ENCODE measurements at regions not wholly inside any gene's neighbourhood (a gene's known extent, or its start where the extent isn't known, plus 50 kb on each side); places are given as distances from the start of the nearest gene placed in this dataset.
"Not testable (repeated sequence)": the region's sequence is repeated elsewhere in the genome, so short reads cannot be mapped to it uniquely, and the experiment has no call there.

DNA sequence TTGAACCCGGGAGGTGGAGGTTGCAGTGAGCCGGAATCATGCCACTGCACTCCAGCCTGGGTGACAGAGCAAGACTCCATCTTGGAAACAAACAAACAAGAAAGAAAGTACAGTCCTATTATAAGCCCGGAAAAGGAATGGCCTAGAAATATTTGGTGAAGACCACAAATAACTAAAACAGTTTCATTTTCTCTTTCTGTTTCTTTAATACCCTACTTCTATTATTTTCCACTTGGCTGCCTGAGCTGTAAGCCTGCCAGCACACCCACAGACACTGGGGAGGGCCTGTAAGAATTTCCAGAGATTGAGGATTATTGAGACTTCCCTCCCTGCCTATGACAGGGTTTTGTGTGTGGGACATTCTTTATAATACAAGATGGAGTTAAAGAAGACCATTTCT, 188.0 kb upstream of the DCC start:
- Histone ChIP-seq H3K36me3 (no peaks in the 10 kb centered on the region), H3K4me3 (no peak overlapping the region), H3K9me3 (peaks cover 0 to 3% (median 0%) of the 10 kb centered on the region in 4 donors), H3K27ac (no peak overlapping the region), H3K4me1 (no peaks in the 10 kb centered on the region), H3K27me3 (no peaks in the 10 kb centered on the region)
- DNase-seq (ENCODE audit: low spot score in 2 of 2): no peak
- 72 to 74% methylated on average over 3 of the region's 3 CpGs for WGBS, 2 donors
- TF ChIP-seq CTCF (IDR thresholded peaks at IDR 0.05) (no peak), EP300 (IDR thresholded peaks at IDR 0.05) (no peak), POLR2A (IDR thresholded peaks at IDR 0.05) (no peak)

GRCh38 chr18:52156166-52156565, 183.8 kb upstream of the DCC start:
- H3K36me3 ChIP-seq: no peaks in the 10 kb centered on the region
- DNase-seq (ENCODE audit: low spot score in 2 of 2): no peak
- no peaks in the 10 kb centered on the region for H3K27me3 ChIP-seq
- H3K4me1 ChIP-seq: no peaks in the 10 kb centered on the region
- H3K4me3 ChIP-seq: no peak overlapping the region
- no peak overlapping the region for H3K27ac ChIP-seq
- no peak for TF ChIP-seq EP300 (IDR thresholded peaks at IDR 0.05)
- TF ChIP-seq POLR2A (IDR thresholded peaks at IDR 0.05): no peak
- no peak for TF ChIP-seq CTCF (IDR thresholded peaks at IDR 0.05)
- no peaks in the 10 kb centered on the region for H3K9me3 ChIP-seq

DNA sequence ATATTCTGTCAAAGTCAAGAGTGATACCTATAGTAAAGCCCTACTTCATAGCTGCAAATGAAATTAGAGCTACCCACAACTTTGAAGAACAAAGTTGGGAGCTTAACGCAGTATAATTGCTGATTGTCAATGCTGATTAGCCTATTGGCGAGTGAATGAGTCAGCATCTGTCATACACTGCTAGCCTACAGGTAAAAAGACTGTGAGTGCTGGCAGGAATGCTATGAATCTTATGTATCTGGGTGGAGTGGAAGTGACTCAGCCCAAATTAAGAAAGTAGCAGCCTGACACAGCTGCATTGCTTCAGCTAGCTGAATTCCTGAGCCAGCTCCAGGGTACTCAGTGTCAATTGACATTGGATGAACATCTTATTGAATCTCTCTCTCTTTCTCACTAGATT, 179.4 kb upstream of the DCC start:
- DNase-seq (ENCODE audit: low spot score in 2 of 2): no peak
- H3K27me3 ChIP-seq: no peaks in the 10 kb centered on the region
- H3K36me3 ChIP-seq: no peaks in the 10 kb centered on the region
- no peak for TF ChIP-seq CTCF (IDR thresholded peaks at IDR 0.05)
- TF ChIP-seq EP300 (IDR thresholded peaks at IDR 0.05): no peak
- no peak for TF ChIP-seq POLR2A (IDR thresholded peaks at IDR 0.05)
- no peak overlapping the region for H3K4me3 ChIP-seq
- 71 to 72% methylated on average over 2 of the region's 2 CpGs for WGBS, 2 donors
- H3K4me1 ChIP-seq: no peaks in the 10 kb centered on the region
- peaks cover 0 to 8% (median 0%) of the 10 kb centered on the region in 4 donors for H3K9me3 ChIP-seq
- no peak overlapping the region for H3K27ac ChIP-seq

GRCh38 chr18:52163478-52163877, 176.5 kb upstream of the DCC start:
- peaks cover 0 to 8% (median 0%) of the 10 kb centered on the region in 4 donors for H3K9me3 ChIP-seq
- no peak overlapping the region for H3K4me3 ChIP-seq
- H3K4me1 ChIP-seq: no peaks in the 10 kb centered on the region
- no peak for DNase-seq (ENCODE audit: low spot score in 2 of 2)
- H3K27ac ChIP-seq: no peak overlapping the region
- no peaks in the 10 kb centered on the region for H3K36me3 ChIP-seq
- TF ChIP-seq POLR2A (IDR thresholded peaks at IDR 0.05) (no peak), EP300 (IDR thresholded peaks at IDR 0.05) (no peak), CTCF (IDR thresholded peaks at IDR 0.05) (no peak)
- no peaks in the 10 kb centered on the region for H3K27me3 ChIP-seq
- 93 to 100% methylated on average over 1 of the region's 1 CpG for WGBS, 2 donors

DNA sequence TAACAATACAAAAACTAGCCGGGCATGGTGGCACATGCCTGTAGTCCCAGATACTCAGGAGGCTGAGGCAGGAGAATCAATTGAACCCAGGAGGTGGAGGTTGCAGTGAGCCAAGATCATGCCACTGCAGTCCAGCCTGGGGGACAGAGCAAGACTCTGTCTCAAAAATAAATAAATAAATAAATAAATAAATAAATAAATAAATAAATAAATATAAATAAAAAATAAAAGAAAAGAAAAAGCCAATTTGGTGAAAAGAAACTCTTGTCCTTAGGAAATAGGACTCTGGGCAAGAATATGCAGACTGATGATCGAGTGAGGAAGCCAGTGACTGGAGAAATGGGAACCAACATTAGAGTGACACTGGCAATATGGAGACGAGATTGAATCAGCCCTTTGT, 171.9 kb upstream of the DCC start:
- H3K4me3 ChIP-seq; H3K4me1 ChIP-seq; H3K9me3 ChIP-seq; H3K36me3 ChIP-seq; H3K27me3 ChIP-seq; DNase-seq (ENCODE audit: low spot score in 2 of 2); H3K27ac ChIP-seq: not testable (repeated sequence)
- WGBS, 2 donors: 69 to 85% methylated on average over 3 of the region's 3 CpGs

DNA sequence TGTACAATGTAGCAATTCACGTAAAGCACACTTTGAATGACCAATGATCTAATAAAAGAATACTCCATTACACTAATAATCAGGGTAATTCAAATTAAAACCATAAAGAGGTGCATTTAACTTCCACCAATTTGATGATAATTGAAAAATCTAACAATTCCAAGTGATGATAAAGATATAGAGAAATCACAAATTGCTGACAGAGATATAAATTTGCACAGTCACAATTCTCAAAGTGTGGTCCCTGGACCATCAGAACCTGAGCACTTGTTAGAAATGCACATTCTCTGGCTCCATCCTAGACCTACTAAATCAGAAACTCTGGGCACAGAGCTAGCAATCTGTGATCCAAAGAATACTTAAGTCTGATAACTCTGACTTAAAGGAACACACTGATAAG, 165.8 kb upstream of the DCC start:
- WGBS, 2 donors: 95 to 96% methylated on average over 1 of the region's 1 CpG
- Histone ChIP-seq H3K4me1 (no peaks in the 10 kb centered on the region), H3K4me3 (no peak overlapping the region), H3K27ac (no peak overlapping the region), H3K36me3 (no peaks in the 10 kb centered on the region), H3K27me3 (no peaks in the 10 kb centered on the region), H3K9me3 (no peaks in the 10 kb centered on the region)
- no peak for TF ChIP-seq EP300 (IDR thresholded peaks at IDR 0.05)
- TF ChIP-seq POLR2A (IDR thresholded peaks at IDR 0.05): no peak
- no peak for TF ChIP-seq CTCF (IDR thresholded peaks at IDR 0.05)
- no peak for DNase-seq (ENCODE audit: low spot score in 2 of 2)
